ENCODE measurements at regions not wholly inside any gene's neighbourhood (a gene's known extent, or its start where the extent isn't known, plus 50 kb on each side); places are given as distances from the start of the nearest gene placed in this dataset.

GRCh38 chr6:84501315-84501714, 263.1 kb downstream of the TBX18 start:
- Histone ChIP-seq H3K9me3 (ENCODE audit: control insufficient read depth, low read depth, low read length) (no peaks in the 10 kb centered on the region), H3K27ac (ENCODE audit: control insufficient read depth, insufficient read depth, low read length) (no peak overlapping the region), H3K4me3 (ENCODE audit: control insufficient read depth in 2 of 3, extremely low read depth in 1 of 3, insufficient read depth in 2 of 3, low read depth in 1 of 3, low read length in 3 of 3) (no peak overlapping the region), H3K27me3 (ENCODE audit: control insufficient read depth, extremely low read depth, insufficient read depth, low read length) (no peaks in the 10 kb centered on the region), H3K36me3 (ENCODE audit: control insufficient read depth in 2 of 2, extremely low read depth in 1 of 2, insufficient read depth in 2 of 2, low read length in 2 of 2) (no peaks in the 10 kb centered on the region), H3K4me2 (ENCODE audit: control insufficient read depth, extremely low read depth, insufficient read depth, low read depth, low read length) (no peak overlapping the region), H2AFZ (ENCODE audit: control insufficient read depth, low read length) (no peak overlapping the region), H3K79me2 (ENCODE audit: control insufficient read depth, insufficient read depth, low read length) (no peaks in the 10 kb centered on the region), H3K9ac (ENCODE audit: control insufficient read depth, extremely low read depth, insufficient read depth, low read length) (no peak overlapping the region), H4K20me1 (ENCODE audit: control insufficient read depth, extremely low read depth, insufficient read depth, low read length) (no peaks in the 10 kb centered on the region), H3K9me1 (ENCODE audit: control insufficient read depth, extremely low read depth, insufficient read depth, low read length) (no peaks in the 10 kb centered on the region), H3K4me1 (ENCODE audit: control insufficient read depth, extremely low read depth, insufficient read depth, low read length) (no peaks in the 10 kb centered on the region)
- DNase-seq (ENCODE audit: low read depth, low spot score) (no peak), FAIRE-seq (no peak)
- TF ChIP-seq EZH2 (IDR thresholded peaks at IDR 0.05; ENCODE audit: low read length) (no peak), CTCF (optimal IDR thresholded peaks at IDR 0.05 in 1 of 3, IDR thresholded peaks at IDR 0.05 in 1 of 3, conservative IDR thresholded peaks at IDR 0.05 in 1 of 3; ENCODE audit: extremely low read depth in 1 of 3, insufficient read depth in 2 of 3, low read length in 3 of 3) (no peak)
- dilution Hi-C loops (cut with MboI; ENCODE audit: extremely low pct_ligation_motif_present, low sequenced_read_pairs), result no loop called here

- Histone ChIP-seq H3K4me2 (ENCODE audit: control insufficient read depth, extremely low read depth, insufficient read depth, low read depth, low read length) (no peak overlapping the region), H4K20me1 (ENCODE audit: control insufficient read depth, extremely low read depth, insufficient read depth, low read length) (no peaks in the 10 kb centered on the region), H2AFZ (ENCODE audit: control insufficient read depth, low read length) (no peak overlapping the region), H3K9me3 (ENCODE audit: control insufficient read depth, low read depth, low read length) (no peaks in the 10 kb centered on the region), H3K9ac (ENCODE audit: control insufficient read depth, extremely low read depth, insufficient read depth, low read length) (no peak overlapping the region), H3K36me3 (ENCODE audit: control insufficient read depth in 2 of 2, extremely low read depth in 1 of 2, insufficient read depth in 2 of 2, low read length in 2 of 2) (no peaks in the 10 kb centered on the region), H3K27me3 (ENCODE audit: control insufficient read depth, extremely low read depth, insufficient read depth, low read length) (no peaks in the 10 kb centered on the region), H3K79me2 (ENCODE audit: control insufficient read depth, insufficient read depth, low read length) (no peaks in the 10 kb centered on the region), H3K4me1 (ENCODE audit: control insufficient read depth, extremely low read depth, insufficient read depth, low read length) (no peaks in the 10 kb centered on the region), H3K4me3 (ENCODE audit: control insufficient read depth in 2 of 3, extremely low read depth in 1 of 3, insufficient read depth in 2 of 3, low read depth in 1 of 3, low read length in 3 of 3) (no peak overlapping the region), H3K9me1 (ENCODE audit: control insufficient read depth, extremely low read depth, insufficient read depth, low read length) (no peaks in the 10 kb centered on the region), H3K27ac (ENCODE audit: control insufficient read depth, insufficient read depth, low read length) (no peak overlapping the region)
- FAIRE-seq (no peak), DNase-seq (ENCODE audit: low read depth, low spot score) (no peak)
- no peak for TF ChIP-seq CTCF (optimal IDR thresholded peaks at IDR 0.05 in 1 of 3, IDR thresholded peaks at IDR 0.05 in 1 of 3, conservative IDR thresholded peaks at IDR 0.05 in 1 of 3; ENCODE audit: extremely low read depth in 1 of 3, insufficient read depth in 2 of 3, low read length in 3 of 3)
- no peak for TF ChIP-seq EZH2 (IDR thresholded peaks at IDR 0.05; ENCODE audit: low read length)
- dilution Hi-C loops (cut with MboI; ENCODE audit: extremely low pct_ligation_motif_present, low sequenced_read_pairs), result no loop called here
Observed at GRCh38 chr6:84500726-84501125, 263.7 kb downstream of the TBX18 start.

Measured in keratinocyte (primary cell).